ENCODE measurements at regions not wholly inside any gene's neighbourhood (a gene's known extent, or its start where the extent isn't known, plus 50 kb on each side); places are given as distances from the start of the nearest gene placed in this dataset.
"Not testable (repeated sequence)": the region's sequence is repeated elsewhere in the genome, so short reads cannot be mapped to it uniquely, and the experiment has no call there.

- H3K4me3 ChIP-seq (ENCODE audit: control insufficient read depth, low read depth, low read length); DNase-seq (ENCODE audit: low read depth): not testable (repeated sequence)
Observed at GRCh38 chr1:24268555-24268954, 50.6 kb upstream of the GRHL3 start.

- DNase-seq (ENCODE audit: low read depth), result no peak
- H3K4me3 ChIP-seq (ENCODE audit: control insufficient read depth, low read depth, low read length), result no peak overlapping the region
- no peak for TF ChIP-seq CTCF (conservative IDR thresholded peaks at IDR 0.05; ENCODE audit: control insufficient read depth, insufficient read depth, low read depth, low read length)
Observed at GRCh38 chr1:24266998-24267397, 52.2 kb upstream of the GRHL3 start.

- peak; percentile 8 for TF ChIP-seq CTCF (conservative IDR thresholded peaks at IDR 0.05; ENCODE audit: control insufficient read depth, insufficient read depth, low read depth, low read length)
- H3K4me3 ChIP-seq (ENCODE audit: control insufficient read depth, low read depth, low read length), result no peak overlapping the region
- DNase-seq (ENCODE audit: low read depth), result peak; percentile 91
Observed at GRCh38 chr1:24266398-24266941, 52.7 kb upstream of the GRHL3 start.

GRCh38 chr1:24263746-24264145 lies 55.4 kb upstream of the GRHL3 start:
- H3K4me3 ChIP-seq (ENCODE audit: control insufficient read depth, low read depth, low read length), result no peak overlapping the region
- no peak for DNase-seq (ENCODE audit: low read depth)
- no peak for TF ChIP-seq CTCF (conservative IDR thresholded peaks at IDR 0.05; ENCODE audit: control insufficient read depth, insufficient read depth, low read depth, low read length)

GRCh38 chr1:24263211-24263610 lies 55.9 kb upstream of the GRHL3 start:
- TF ChIP-seq CTCF (conservative IDR thresholded peaks at IDR 0.05; ENCODE audit: control insufficient read depth, insufficient read depth, low read depth, low read length), result no peak
- no peak for DNase-seq (ENCODE audit: low read depth)
- H3K4me3 ChIP-seq (ENCODE audit: control insufficient read depth, low read depth, low read length), result no peak overlapping the region

- no peak overlapping the region for H3K4me3 ChIP-seq (ENCODE audit: control insufficient read depth, low read depth, low read length)
- no peak for TF ChIP-seq CTCF (conservative IDR thresholded peaks at IDR 0.05; ENCODE audit: control insufficient read depth, insufficient read depth, low read depth, low read length)
- no peak for DNase-seq (ENCODE audit: low read depth)
Observed at GRCh38 chr1:24261977-24262376, 57.2 kb upstream of the GRHL3 start.

- no peak overlapping the region for H3K4me3 ChIP-seq (ENCODE audit: control insufficient read depth, low read depth, low read length)
- no peak for TF ChIP-seq CTCF (conservative IDR thresholded peaks at IDR 0.05; ENCODE audit: control insufficient read depth, insufficient read depth, low read depth, low read length)
- DNase-seq (ENCODE audit: low read depth), result no peak
Observed at GRCh38 chr1:24258735-24259424, 60.3 kb upstream of the GRHL3 start.
